IMR-90 (cell line): ENCODE measurements at regions not wholly inside any gene's neighbourhood (a gene's known extent, or its start where the extent isn't known, plus 50 kb on each side); places are given as distances from the start of the nearest gene placed in this dataset.

Source experiments
- FOS ChIP-seq: fragments of 150-350 bp; IDR thresholded peaks from 2 replicates; pipeline ENCODE4 v1.6.1; 2016; ENCODE audit warnings: low read depth, low read length
- MAZ ChIP-seq: IDR thresholded peaks from 2 replicates; pipeline ENCODE4 v1.6.1; 2012; ENCODE audit warnings: low read depth, mild to moderate bottlenecking, low read length, improper control_type of control experiment, moderate library complexity, borderline replicate concordance
- POLR2A ChIP-seq: IDR thresholded peaks from 2 replicates; pipeline ENCODE4 v1.6.1; 2012; ENCODE audit warnings: mild to moderate bottlenecking, low read depth, low read length
- SMC3 ChIP-seq: fragments of 150-350 bp; IDR thresholded peaks from 2 replicates; pipeline ENCODE4 v1.6.1; 2016; ENCODE audit warnings: low read depth, mild to moderate bottlenecking, antibody characterized with exemption, low read length, moderate library complexity
- TF ChIP-seq, protein P1 (sequence below): fragments of 150-350 bp; IDR thresholded peaks from 2 replicates; pipeline ENCODE4 v1.6.1; 2017; ENCODE audit warnings: mild to moderate bottlenecking, antibody characterized with exemption, low read length, low read depth
- TF ChIP-seq, protein P2 (sequence below): conservative IDR thresholded peaks from 2 replicates; pipeline ENCODE4 v1.5.1; 2012; ENCODE audit warnings: mild to moderate bottlenecking, low read depth, low read length, improper control_type of control experiment

DNA sequence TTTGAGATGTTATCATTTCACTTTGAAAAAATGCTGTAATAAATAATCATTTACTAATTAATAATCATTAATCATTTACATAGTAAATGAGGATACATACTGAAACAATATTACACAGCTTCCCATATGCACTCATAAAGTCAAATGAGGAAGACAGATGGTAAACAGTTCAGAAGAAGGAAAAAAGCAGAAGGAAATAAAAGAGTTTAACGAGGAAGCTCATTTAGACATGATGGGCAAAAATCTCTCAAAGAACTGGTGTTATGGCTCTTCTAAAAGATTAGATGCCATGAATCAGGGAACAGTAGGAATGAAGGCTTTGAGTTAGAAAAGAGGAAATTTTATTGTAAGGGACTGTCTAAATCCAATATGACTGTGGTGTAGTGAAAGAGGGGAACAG is 347.6 kb downstream of the PTPRC start:
- TF ChIP-seq, protein P1, sequence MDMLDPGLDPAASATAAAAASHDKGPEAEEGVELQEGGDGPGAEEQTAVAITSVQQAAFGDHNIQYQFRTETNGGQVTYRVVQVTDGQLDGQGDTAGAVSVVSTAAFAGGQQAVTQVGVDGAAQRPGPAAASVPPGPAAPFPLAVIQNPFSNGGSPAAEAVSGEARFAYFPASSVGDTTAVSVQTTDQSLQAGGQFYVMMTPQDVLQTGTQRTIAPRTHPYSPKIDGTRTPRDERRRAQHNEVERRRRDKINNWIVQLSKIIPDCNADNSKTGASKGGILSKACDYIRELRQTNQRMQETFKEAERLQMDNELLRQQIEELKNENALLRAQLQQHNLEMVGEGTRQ, result no peak
- TF ChIP-seq, protein P2, sequence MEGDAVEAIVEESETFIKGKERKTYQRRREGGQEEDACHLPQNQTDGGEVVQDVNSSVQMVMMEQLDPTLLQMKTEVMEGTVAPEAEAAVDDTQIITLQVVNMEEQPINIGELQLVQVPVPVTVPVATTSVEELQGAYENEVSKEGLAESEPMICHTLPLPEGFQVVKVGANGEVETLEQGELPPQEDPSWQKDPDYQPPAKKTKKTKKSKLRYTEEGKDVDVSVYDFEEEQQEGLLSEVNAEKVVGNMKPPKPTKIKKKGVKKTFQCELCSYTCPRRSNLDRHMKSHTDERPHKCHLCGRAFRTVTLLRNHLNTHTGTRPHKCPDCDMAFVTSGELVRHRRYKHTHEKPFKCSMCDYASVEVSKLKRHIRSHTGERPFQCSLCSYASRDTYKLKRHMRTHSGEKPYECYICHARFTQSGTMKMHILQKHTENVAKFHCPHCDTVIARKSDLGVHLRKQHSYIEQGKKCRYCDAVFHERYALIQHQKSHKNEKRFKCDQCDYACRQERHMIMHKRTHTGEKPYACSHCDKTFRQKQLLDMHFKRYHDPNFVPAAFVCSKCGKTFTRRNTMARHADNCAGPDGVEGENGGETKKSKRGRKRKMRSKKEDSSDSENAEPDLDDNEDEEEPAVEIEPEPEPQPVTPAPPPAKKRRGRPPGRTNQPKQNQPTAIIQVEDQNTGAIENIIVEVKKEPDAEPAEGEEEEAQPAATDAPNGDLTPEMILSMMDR, result no peak
- TF ChIP-seq FOS, result no peak
- no peak for TF ChIP-seq POLR2A
- no peak for TF ChIP-seq SMC3
- no peak for TF ChIP-seq MAZ
